Neural cell (in vitro differentiated cells): ENCODE measurements at regions not wholly inside any gene's neighbourhood (a gene's known extent, or its start where the extent isn't known, plus 50 kb on each side); places are given as distances from the start of the nearest gene placed in this dataset.

Source experiments
- EP300 ChIP-seq: fragments of 450-650 bp; conservative IDR thresholded peaks from 2 replicates; pipeline ENCODE4 v1.6.1; 2014; ENCODE audit warnings: antibody characterized with exemption, mild to moderate bottlenecking, moderate library complexity; ENCODE audit not compliant: poor library complexity, severe bottlenecking
- POLR2AphosphoS5 ChIP-seq: IDR thresholded peaks from 2 replicates; pipeline ENCODE4 v1.6.1; 2012
- TF ChIP-seq, protein P1 (sequence below): IDR thresholded peaks from 2 replicates; pipeline ENCODE4 v1.6.1; 2012; ENCODE audit warnings: borderline replicate concordance

DNA sequence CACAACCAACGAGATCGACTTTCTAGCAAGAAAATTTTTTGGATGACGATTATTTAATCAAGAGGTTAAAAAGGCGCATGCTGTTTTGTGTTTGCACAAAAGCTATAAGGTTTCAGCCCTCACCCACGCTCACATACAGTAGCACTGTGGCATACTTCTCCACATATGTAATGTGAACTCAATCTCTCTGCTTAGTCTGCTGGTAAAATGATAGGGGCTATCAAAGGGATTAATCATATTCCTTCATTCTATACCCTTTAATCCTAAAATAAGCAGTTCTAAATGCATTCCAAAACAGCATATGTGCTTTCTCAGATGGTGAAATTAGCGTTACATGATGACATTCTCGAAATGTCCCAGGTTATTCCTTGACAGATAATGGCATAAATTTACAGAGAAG lies 196.9 kb upstream of the PRICKLE2 start:
- TF ChIP-seq, protein P1, sequence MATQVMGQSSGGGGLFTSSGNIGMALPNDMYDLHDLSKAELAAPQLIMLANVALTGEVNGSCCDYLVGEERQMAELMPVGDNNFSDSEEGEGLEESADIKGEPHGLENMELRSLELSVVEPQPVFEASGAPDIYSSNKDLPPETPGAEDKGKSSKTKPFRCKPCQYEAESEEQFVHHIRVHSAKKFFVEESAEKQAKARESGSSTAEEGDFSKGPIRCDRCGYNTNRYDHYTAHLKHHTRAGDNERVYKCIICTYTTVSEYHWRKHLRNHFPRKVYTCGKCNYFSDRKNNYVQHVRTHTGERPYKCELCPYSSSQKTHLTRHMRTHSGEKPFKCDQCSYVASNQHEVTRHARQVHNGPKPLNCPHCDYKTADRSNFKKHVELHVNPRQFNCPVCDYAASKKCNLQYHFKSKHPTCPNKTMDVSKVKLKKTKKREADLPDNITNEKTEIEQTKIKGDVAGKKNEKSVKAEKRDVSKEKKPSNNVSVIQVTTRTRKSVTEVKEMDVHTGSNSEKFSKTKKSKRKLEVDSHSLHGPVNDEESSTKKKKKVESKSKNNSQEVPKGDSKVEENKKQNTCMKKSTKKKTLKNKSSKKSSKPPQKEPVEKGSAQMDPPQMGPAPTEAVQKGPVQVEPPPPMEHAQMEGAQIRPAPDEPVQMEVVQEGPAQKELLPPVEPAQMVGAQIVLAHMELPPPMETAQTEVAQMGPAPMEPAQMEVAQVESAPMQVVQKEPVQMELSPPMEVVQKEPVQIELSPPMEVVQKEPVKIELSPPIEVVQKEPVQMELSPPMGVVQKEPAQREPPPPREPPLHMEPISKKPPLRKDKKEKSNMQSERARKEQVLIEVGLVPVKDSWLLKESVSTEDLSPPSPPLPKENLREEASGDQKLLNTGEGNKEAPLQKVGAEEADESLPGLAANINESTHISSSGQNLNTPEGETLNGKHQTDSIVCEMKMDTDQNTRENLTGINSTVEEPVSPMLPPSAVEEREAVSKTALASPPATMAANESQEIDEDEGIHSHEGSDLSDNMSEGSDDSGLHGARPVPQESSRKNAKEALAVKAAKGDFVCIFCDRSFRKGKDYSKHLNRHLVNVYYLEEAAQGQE: no peak
- no peak for TF ChIP-seq POLR2AphosphoS5
- no peak for TF ChIP-seq EP300
